ENCODE measurements at regions not wholly inside any gene's neighbourhood (a gene's known extent, or its start where the extent isn't known, plus 50 kb on each side); places are given as distances from the start of the nearest gene placed in this dataset.

- DNase-seq (ENCODE audit: low read depth) = peak; percentile 80
- TF ChIP-seq CTCF (conservative IDR thresholded peaks at IDR 0.05; ENCODE audit: low read depth, low read length) = no peak
Measured at GRCh38 chr2:11056614-11057013, 98.7 kb upstream of the SLC66A3 start.

GRCh38 chr2:11057031-11057430 is 98.2 kb upstream of the SLC66A3 start:
- DNase-seq (ENCODE audit: low read depth) = no peak
- TF ChIP-seq CTCF (conservative IDR thresholded peaks at IDR 0.05; ENCODE audit: low read depth, low read length) = no peak
- no peak overlapping the region for H3K4me3 ChIP-seq (ENCODE audit: low read depth, low read length)

More at GRCh38 chr2:11056614-11057013, 98.7 kb upstream of the SLC66A3 start:
- no peak overlapping the region for H3K4me3 ChIP-seq (ENCODE audit: low read depth, low read length)

- TF ChIP-seq CTCF (conservative IDR thresholded peaks at IDR 0.05; ENCODE audit: low read depth, low read length) = no peak
- H3K4me3 ChIP-seq (ENCODE audit: low read depth, low read length) = no peak overlapping the region
- no peak for DNase-seq (ENCODE audit: low read depth)
Measured at GRCh38 chr2:11058129-11058528, 97.1 kb upstream of the SLC66A3 start.

- H3K4me3 ChIP-seq (ENCODE audit: low read depth, low read length) = no peak overlapping the region
- TF ChIP-seq CTCF (conservative IDR thresholded peaks at IDR 0.05; ENCODE audit: low read depth, low read length) = no peak
- no peak for DNase-seq (ENCODE audit: low read depth)
Measured at GRCh38 chr2:11060376-11061169, 94.7 kb upstream of the SLC66A3 start.

- no peak for TF ChIP-seq CTCF (conservative IDR thresholded peaks at IDR 0.05; ENCODE audit: low read depth, low read length)
- no peak for DNase-seq (ENCODE audit: low read depth)
Measured at GRCh38 chr2:11065833-11066485, 89.3 kb upstream of the SLC66A3 start.

GRCh38 chr2:11067221-11068078 is 87.8 kb upstream of the SLC66A3 start:
- no peak for TF ChIP-seq CTCF (conservative IDR thresholded peaks at IDR 0.05; ENCODE audit: low read depth, low read length)
- no peak for DNase-seq (ENCODE audit: low read depth)
- no peak overlapping the region for H3K4me3 ChIP-seq (ENCODE audit: low read depth, low read length)

More at GRCh38 chr2:11065833-11066485, 89.3 kb upstream of the SLC66A3 start:
- H3K4me3 ChIP-seq (ENCODE audit: low read depth, low read length) = no peak overlapping the region
